SKM-1 treated with dmso at 0.1 percent for 144 hours (cell line): ENCODE measurements at regions not wholly inside any gene's neighbourhood (a gene's known extent, or its start where the extent isn't known, plus 50 kb on each side); places are given as distances from the start of the nearest gene placed in this dataset.
"Not testable (repeated sequence)": the region's sequence is repeated elsewhere in the genome, so short reads cannot be mapped to it uniquely, and the experiment has no call there.

Source experiments
- DNase-seq: peaks from one replicate; lab custom pipeline; 2025; ENCODE audit not compliant: unreplicated experiment; lab: John Stamatoyannopoulos, UW

- DNase-seq = no peak
These were observed 123.9 kb upstream of the DUSP10 start for GRCh38 chr1:221865808-221866207.

GRCh38 chr1:221863635-221864034 is 121.7 kb upstream of the DUSP10 start:
- no peak for DNase-seq

- DNase-seq = no peak
These were observed 121.1 kb upstream of the DUSP10 start for GRCh38 chr1:221862971-221863370.

GRCh38 chr1:221858818-221859611 is 117.1 kb upstream of the DUSP10 start:
- no peak for DNase-seq

- DNase-seq = not testable (repeated sequence)
These were observed 115.2 kb upstream of the DUSP10 start for GRCh38 chr1:221857094-221857444.

GRCh38 chr1:221856228-221857093 is 114.6 kb upstream of the DUSP10 start:
- no peak for DNase-seq

- DNase-seq = no peak
These were observed 113.3 kb upstream of the DUSP10 start for GRCh38 chr1:221855156-221855555.

- no peak for DNase-seq
These were observed 109.4 kb upstream of the DUSP10 start for GRCh38 chr1:221851336-221851735.

GRCh38 chr1:221850470-221851187 is 108.7 kb upstream of the DUSP10 start:
- DNase-seq = no peak

GRCh38 chr1:221849897-221850296 is 108.0 kb upstream of the DUSP10 start:
- DNase-seq = no peak

- DNase-seq = no peak
These were observed 107.2 kb upstream of the DUSP10 start for GRCh38 chr1:221849110-221849509.

GRCh38 chr1:221847676-221848075 is 105.8 kb upstream of the DUSP10 start:
- DNase-seq = no peak

- DNase-seq = no peak
These were observed 103.9 kb upstream of the DUSP10 start for GRCh38 chr1:221845650-221846371.

- no peak for DNase-seq
These were observed 100.1 kb upstream of the DUSP10 start for GRCh38 chr1:221841983-221842335.

GRCh38 chr1:221841251-221841982 is 99.5 kb upstream of the DUSP10 start:
- peak; percentile 53 for DNase-seq

- DNase-seq = no peak
These were observed 98.8 kb upstream of the DUSP10 start for GRCh38 chr1:221840511-221841243.

GRCh38 chr1:221839782-221840395 is 98.0 kb upstream of the DUSP10 start:
- DNase-seq = no peak

- no peak for DNase-seq
These were observed 97.4 kb upstream of the DUSP10 start for GRCh38 chr1:221839321-221839720.

GRCh38 chr1:221837896-221838295 is 96.0 kb upstream of the DUSP10 start:
- no peak for DNase-seq
